ENCODE measurements at regions not wholly inside any gene's neighbourhood (a gene's known extent, or its start where the extent isn't known, plus 50 kb on each side); places are given as distances from the start of the nearest gene placed in this dataset.
"Not testable (repeated sequence)": the region's sequence is repeated elsewhere in the genome, so short reads cannot be mapped to it uniquely, and the experiment has no call there.

- in situ Hi-C loops (cut with HindIII; ENCODE audit: extremely low pct_ligation_motif_present, low pct_unique_long_range_greater_than_20kb) (no loop called here), intact Hi-C loops (cut with micrococcal nuclease; ENCODE audit: unreplicated experiment) (no loop called here)
- Histone ChIP-seq H4K20me1 (ENCODE audit: insufficient read depth, low read length) (no peaks in the 10 kb centered on the region), H3K36me3 (replicated peaks in 1 of 2; ENCODE audit: control insufficient read depth in 1 of 2, insufficient read depth in 2 of 2, low read length in 2 of 2) (no peaks in the 10 kb centered on the region), H3K4me2 (ENCODE audit: low read depth, low read length) (no peak overlapping the region), H3K4me3 (replicated peaks in 1 of 3; ENCODE audit: insufficient read depth in 1 of 3, low read depth in 2 of 3, low read length in 3 of 3) (no peak overlapping the region), H3K9ac (ENCODE audit: insufficient read depth, low read depth, low read length) (no peak overlapping the region), H3K4me1 (ENCODE audit: insufficient read depth, low read length) (no peaks in the 10 kb centered on the region), H3K79me2 (ENCODE audit: insufficient read depth, low read length) (no peaks in the 10 kb centered on the region), H3K9me3 (ENCODE audit: low read length) (no peaks in the 10 kb centered on the region), H2AFZ (ENCODE audit: low read length) (no peak overlapping the region), H3K27ac (ENCODE audit: extremely low read length, insufficient read depth, low read length) (no peak overlapping the region), H3K27me3 (ENCODE audit: control insufficient read depth in 1 of 2, insufficient read depth in 2 of 2, low read length in 2 of 2) (no peaks in the 10 kb centered on the region)
- FAIRE-seq = no peak
- TF ChIP-seq LBX2 (CRISPR knock-in tag; IDR thresholded peaks at IDR 0.05; ENCODE audit: borderline replicate concordance) = no peak
- no peak for TF ChIP-seq DBP (CRISPR knock-in tag; IDR thresholded peaks at IDR 0.05; ENCODE audit: not compliant biosample characterization)
- TF ChIP-seq ESRRA (CRISPR knock-in tag; IDR thresholded peaks at IDR 0.05; ENCODE audit: low read depth) = no peak
- no peak for TF ChIP-seq ZNF354B (CRISPR knock-in tag; IDR thresholded peaks at IDR 0.05)
- TF ChIP-seq ZNF614 (CRISPR knock-in tag; IDR thresholded peaks at IDR 0.05; ENCODE audit: borderline replicate concordance) = no peak
- no peak for TF ChIP-seq RFXANK (CRISPR knock-in tag; IDR thresholded peaks at IDR 0.05)
- no peak for TF ChIP-seq HNF4A (CRISPR knock-in tag; IDR thresholded peaks at IDR 0.05)
- no TSS peak for BruUV-seq (replicated peaks)
- ATAC-seq = no peak
- ChIA-PET POLR2A (no interaction called here), CTCF (ENCODE audit: low intra/inter-chr PET ratio, low total read pairs) (no interaction called here)
- DNase-seq (ENCODE audit: low spot score) = no peak
- 37% methylated on average over 8 of the region's 10 CpGs for WGBS (ENCODE audit: low lambda C conversion rate)
These were observed 435.6 kb upstream of the RASGRP1 start for GRCh38 chr15:39000008-39000734.

- intact Hi-C loops (cut with micrococcal nuclease; ENCODE audit: unreplicated experiment) = no loop called here
- Histone ChIP-seq H3K4me3 (replicated peaks in 1 of 3; ENCODE audit: insufficient read depth in 1 of 3, low read depth in 2 of 3, low read length in 3 of 3) (no peak overlapping the region), H3K36me3 (replicated peaks in 1 of 2; ENCODE audit: control insufficient read depth in 1 of 2, insufficient read depth in 2 of 2, low read length in 2 of 2) (no peaks in the 10 kb centered on the region), H3K9me3 (ENCODE audit: low read length) (peaks cover 18% of the 10 kb centered on the region), H3K4me2 (ENCODE audit: low read depth, low read length) (no peak overlapping the region), H3K4me1 (ENCODE audit: insufficient read depth, low read length) (no peaks in the 10 kb centered on the region), H3K27me3 (ENCODE audit: control insufficient read depth in 1 of 2, insufficient read depth in 2 of 2, low read length in 2 of 2) (no peaks in the 10 kb centered on the region; a peak in 1 of 5 replicates), H4K20me1 (ENCODE audit: insufficient read depth, low read length) (no peaks in the 10 kb centered on the region), H3K9ac (ENCODE audit: insufficient read depth, low read depth, low read length) (no peak overlapping the region), H3K79me2 (ENCODE audit: insufficient read depth, low read length) (no peaks in the 10 kb centered on the region), H2AFZ (ENCODE audit: low read length) (no peak overlapping the region), H3K27ac (ENCODE audit: extremely low read length, insufficient read depth, low read length) (no peak overlapping the region)
- FAIRE-seq (no peak), ATAC-seq (no peak), DNase-seq (ENCODE audit: low spot score) (no peak)
- POLR2A ChIA-PET = no interaction called here
- BruUV-seq (replicated peaks) = no TSS peak
- CTCF ChIA-PET (ENCODE audit: low intra/inter-chr PET ratio, low total read pairs) = no interaction called here
- in situ Hi-C loops (cut with HindIII; ENCODE audit: extremely low pct_ligation_motif_present, low pct_unique_long_range_greater_than_20kb) = no loop called here
- TF ChIP-seq ZFP91 (CRISPR knock-in tag; IDR thresholded peaks at IDR 0.05; ENCODE audit: borderline replicate concordance) (no peak), MZF1 (CRISPR knock-in tag; IDR thresholded peaks at IDR 0.05; ENCODE audit: borderline replicate concordance) (no peak), ZNF317 (CRISPR knock-in tag; IDR thresholded peaks at IDR 0.05) (peak; percentile 95)
- WGBS (ENCODE audit: low lambda C conversion rate) = 0% methylated on average over 1 of the region's 1 CpG
These were observed 445.1 kb upstream of the RASGRP1 start for GRCh38 chr15:39009740-39010139.

- intact Hi-C loops (cut with micrococcal nuclease; ENCODE audit: unreplicated experiment); H3K9ac ChIP-seq (ENCODE audit: insufficient read depth, low read depth, low read length); H3K4me3 ChIP-seq (replicated peaks in 1 of 3; ENCODE audit: insufficient read depth in 1 of 3, low read depth in 2 of 3, low read length in 3 of 3); H3K27ac ChIP-seq (ENCODE audit: extremely low read length, insufficient read depth, low read length); ATAC-seq; in situ Hi-C loops (cut with HindIII; ENCODE audit: extremely low pct_ligation_motif_present, low pct_unique_long_range_greater_than_20kb); POLR2A ChIA-PET; H3K36me3 ChIP-seq (replicated peaks in 1 of 2; ENCODE audit: control insufficient read depth in 1 of 2, insufficient read depth in 2 of 2, low read length in 2 of 2); H3K4me1 ChIP-seq (ENCODE audit: insufficient read depth, low read length); H3K27me3 ChIP-seq (ENCODE audit: control insufficient read depth in 1 of 2, insufficient read depth in 2 of 2, low read length in 2 of 2); H3K4me2 ChIP-seq (ENCODE audit: low read depth, low read length); H3K79me2 ChIP-seq (ENCODE audit: insufficient read depth, low read length); H4K20me1 ChIP-seq (ENCODE audit: insufficient read depth, low read length); H2AFZ ChIP-seq (ENCODE audit: low read length); DNase-seq (ENCODE audit: low spot score); CTCF ChIA-PET (ENCODE audit: low intra/inter-chr PET ratio, low total read pairs); BruUV-seq (replicated peaks); FAIRE-seq: not testable (repeated sequence)
- H3K9me3 ChIP-seq (ENCODE audit: low read length) = peaks cover 18% of the 10 kb centered on the region
- 7% methylated on average over 3 of the region's 3 CpGs for WGBS (ENCODE audit: low lambda C conversion rate)
These were observed 446.5 kb upstream of the RASGRP1 start for GRCh38 chr15:39011066-39011465.
